ENCODE measurements at regions not wholly inside any gene's neighbourhood (a gene's known extent, or its start where the extent isn't known, plus 50 kb on each side); places are given as distances from the start of the nearest gene placed in this dataset.

DNA sequence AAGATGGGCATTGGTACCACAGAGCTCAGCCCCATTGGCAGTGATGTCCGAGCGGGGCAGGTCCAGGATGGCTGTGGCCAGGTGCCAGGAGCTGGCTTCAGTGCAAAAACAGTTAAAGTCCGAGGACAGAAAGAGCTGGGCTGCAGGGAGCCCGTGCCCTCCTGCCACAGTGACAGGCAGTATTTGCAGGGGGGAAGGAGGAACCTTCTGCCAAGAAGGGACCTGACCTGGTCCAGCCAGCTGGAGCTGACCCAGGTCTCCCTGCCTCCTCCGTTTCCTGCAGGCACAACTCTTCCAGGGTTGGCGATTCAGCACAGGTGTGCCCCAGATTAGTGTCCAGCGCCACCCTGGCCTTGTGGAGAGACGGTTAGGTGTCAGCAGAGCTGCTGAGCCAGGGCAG lies 199.0 kb downstream of the ENGASE start:
- H3K4me3 ChIP-seq (ENCODE audit: low read length in 2 of 2), result no peak overlapping the region
- 84% methylated on average over 8 of the region's 8 CpGs for WGBS
- no peaks in the 10 kb centered on the region for H3K27me3 ChIP-seq (ENCODE audit: control insufficient read depth in 2 of 2, insufficient read depth in 1 of 2, low read length in 1 of 2)

DNA sequence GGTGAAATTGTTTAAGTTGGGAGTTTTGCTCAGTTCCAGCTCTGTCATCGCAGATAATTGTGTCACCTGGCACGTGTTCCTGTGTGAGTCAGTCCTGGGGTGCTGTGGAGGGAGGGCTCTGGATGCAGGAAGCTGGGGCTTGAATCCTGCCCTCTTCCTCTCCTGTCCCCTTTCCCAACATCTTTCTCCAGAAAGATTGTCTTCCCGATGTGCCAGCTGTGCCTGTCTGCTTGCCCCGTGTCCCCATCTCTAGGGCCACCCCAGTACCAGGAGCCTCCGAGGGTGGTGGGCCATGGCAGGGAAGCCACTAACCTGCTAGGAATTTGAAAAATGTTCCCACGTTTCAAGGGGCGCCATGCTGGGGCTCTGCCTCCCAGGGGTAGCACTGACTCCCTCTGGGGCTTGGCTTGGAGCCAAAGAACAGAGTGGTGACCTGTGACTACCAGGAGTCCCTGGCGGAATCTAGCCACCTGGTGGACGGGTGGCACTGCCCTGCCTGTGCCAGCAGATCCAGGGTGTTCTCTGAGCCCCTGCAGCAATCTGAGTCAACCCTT lies 198.1 kb downstream of the ENGASE start:
- H3K27me3 ChIP-seq (ENCODE audit: control insufficient read depth in 2 of 2, insufficient read depth in 1 of 2, low read length in 1 of 2), result no peaks in the 10 kb centered on the region
- no peaks in the 10 kb centered on the region for H3K36me3 ChIP-seq (ENCODE audit: control insufficient read depth in 2 of 2, insufficient read depth in 2 of 2, low read length in 1 of 2)
- no peak overlapping the region for H3K27ac ChIP-seq (ENCODE audit: low read depth in 1 of 2, low read length in 1 of 2)
- DNase-seq (ENCODE audit: low read depth in 6 of 9, low spot score in 9 of 9), result no peak
- no peaks in the 10 kb centered on the region for H3K9me3 ChIP-seq (ENCODE audit: control insufficient read depth in 2 of 2, insufficient read depth in 1 of 2, low read length in 1 of 2)
- no peaks in the 10 kb centered on the region for H3K4me1 ChIP-seq (ENCODE audit: control insufficient read depth in 2 of 2, insufficient read depth in 2 of 2, low read length in 2 of 2)
- WGBS, result 78% methylated on average over 9 of the region's 9 CpGs
- H3K4me3 ChIP-seq (ENCODE audit: low read length in 2 of 2), result no peak overlapping the region

More for the DNA sequence above, 199.0 kb downstream of the ENGASE start:
- H3K4me1 ChIP-seq (ENCODE audit: control insufficient read depth in 2 of 2, insufficient read depth in 2 of 2, low read length in 2 of 2), result no peaks in the 10 kb centered on the region
- H3K9me3 ChIP-seq (ENCODE audit: control insufficient read depth in 2 of 2, insufficient read depth in 1 of 2, low read length in 1 of 2), result no peaks in the 10 kb centered on the region
- H3K27ac ChIP-seq (ENCODE audit: low read depth in 1 of 2, low read length in 1 of 2), result no peak overlapping the region
- H3K36me3 ChIP-seq (ENCODE audit: control insufficient read depth in 2 of 2, insufficient read depth in 2 of 2, low read length in 1 of 2), result no peaks in the 10 kb centered on the region
- no peak for DNase-seq (ENCODE audit: low read depth in 6 of 9, low spot score in 9 of 9)

DNA sequence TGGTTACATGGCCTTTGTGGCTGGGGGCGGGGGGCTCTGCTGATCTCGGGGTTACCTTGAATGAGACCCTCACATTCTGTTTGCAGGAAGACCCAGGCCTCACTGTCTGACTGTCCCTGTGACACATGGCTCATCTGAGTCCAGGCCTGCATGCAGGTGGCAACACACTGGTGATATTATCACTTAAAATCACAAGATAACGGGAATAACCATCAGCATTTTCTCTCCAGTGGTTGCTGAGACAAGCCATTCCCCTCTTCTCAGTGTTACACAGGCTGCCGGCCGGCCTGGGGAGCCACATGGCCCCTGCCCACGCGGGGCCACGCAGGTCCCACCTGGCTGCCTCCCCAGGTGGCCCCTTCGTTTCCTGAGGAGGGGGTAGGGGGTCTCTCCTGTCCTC lies 197.6 kb downstream of the ENGASE start:
- H3K36me3 ChIP-seq (ENCODE audit: control insufficient read depth in 2 of 2, insufficient read depth in 2 of 2, low read length in 1 of 2), result no peaks in the 10 kb centered on the region
- no peak for DNase-seq (ENCODE audit: low read depth in 6 of 9, low spot score in 9 of 9)
- WGBS, result 67% methylated on average over 9 of the region's 9 CpGs

DNA sequence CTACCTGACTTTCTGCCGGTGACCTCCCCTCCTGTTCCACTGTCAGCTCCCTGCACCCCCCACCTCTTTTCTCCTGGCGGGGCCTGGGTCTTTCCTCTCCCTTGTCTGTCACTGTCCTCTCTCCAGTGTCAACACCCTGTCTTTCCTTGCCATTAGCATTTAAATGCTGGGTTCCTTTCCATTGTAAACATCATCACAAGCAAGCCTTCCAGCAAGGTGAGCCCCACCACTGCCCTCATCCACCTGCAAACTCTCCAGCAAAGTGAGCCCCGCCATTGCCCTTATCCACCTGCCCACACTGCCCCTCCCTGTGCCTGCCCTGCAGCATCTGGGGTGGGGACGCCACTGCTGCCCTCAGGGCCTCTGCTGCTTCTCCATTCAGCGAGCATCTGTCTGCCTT lies 195.0 kb downstream of the ENGASE start:
- Histone ChIP-seq H3K27ac (ENCODE audit: low read depth in 1 of 2, low read length in 1 of 2) (no peak overlapping the region), H3K27me3 (ENCODE audit: control insufficient read depth in 2 of 2, insufficient read depth in 1 of 2, low read length in 1 of 2) (no peaks in the 10 kb centered on the region), H3K4me1 (ENCODE audit: control insufficient read depth in 2 of 2, insufficient read depth in 2 of 2, low read length in 2 of 2) (no peaks in the 10 kb centered on the region), H3K9me3 (ENCODE audit: control insufficient read depth in 2 of 2, insufficient read depth in 1 of 2, low read length in 1 of 2) (no peaks in the 10 kb centered on the region), H3K36me3 (ENCODE audit: control insufficient read depth in 2 of 2, insufficient read depth in 2 of 2, low read length in 1 of 2) (no peaks in the 10 kb centered on the region), H3K4me3 (ENCODE audit: low read length in 2 of 2) (no peak overlapping the region)
- DNase-seq (ENCODE audit: low read depth in 6 of 9, low spot score in 9 of 9), result no peak
- 26% methylated on average over 5 of the region's 5 CpGs for WGBS

More for the DNA sequence above, 197.6 kb downstream of the ENGASE start:
- Histone ChIP-seq H3K4me1 (ENCODE audit: control insufficient read depth in 2 of 2, insufficient read depth in 2 of 2, low read length in 2 of 2) (no peaks in the 10 kb centered on the region), H3K27ac (ENCODE audit: low read depth in 1 of 2, low read length in 1 of 2) (no peak overlapping the region), H3K27me3 (ENCODE audit: control insufficient read depth in 2 of 2, insufficient read depth in 1 of 2, low read length in 1 of 2) (no peaks in the 10 kb centered on the region), H3K4me3 (ENCODE audit: low read length in 2 of 2) (no peak overlapping the region), H3K9me3 (ENCODE audit: control insufficient read depth in 2 of 2, insufficient read depth in 1 of 2, low read length in 1 of 2) (no peaks in the 10 kb centered on the region)

DNA sequence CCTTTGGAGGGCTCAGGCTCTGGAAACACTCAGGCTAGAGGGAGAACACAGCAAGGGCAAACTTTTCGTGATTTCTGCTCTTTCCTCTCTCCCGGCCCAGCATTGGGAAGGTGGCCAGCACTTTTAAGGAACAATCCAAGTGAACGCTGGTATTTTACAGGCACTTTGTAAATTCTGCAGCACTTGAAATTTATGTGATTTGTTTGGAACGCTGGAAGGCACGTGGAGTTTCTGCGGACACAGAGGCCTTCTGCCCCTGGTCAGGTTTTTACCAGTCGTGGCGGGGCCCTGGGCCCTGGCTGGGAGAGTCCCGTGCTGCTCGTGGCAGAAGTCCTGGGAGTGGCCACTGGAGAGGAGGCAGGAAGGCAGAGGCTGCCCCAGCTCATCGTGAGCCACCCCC lies 188.6 kb downstream of the ENGASE start:
- no peak for DNase-seq (ENCODE audit: low read depth in 6 of 9, low spot score in 9 of 9)
- H3K4me3 ChIP-seq (ENCODE audit: low read length in 2 of 2), result no peak overlapping the region
- no peaks in the 10 kb centered on the region for H3K36me3 ChIP-seq (ENCODE audit: control insufficient read depth in 2 of 2, insufficient read depth in 2 of 2, low read length in 1 of 2)
- H3K9me3 ChIP-seq (ENCODE audit: control insufficient read depth in 2 of 2, insufficient read depth in 1 of 2, low read length in 1 of 2), result peaks cover 0 to 1% of the 10 kb centered on the region in 2 donors
- no peaks in the 10 kb centered on the region for H3K4me1 ChIP-seq (ENCODE audit: control insufficient read depth in 2 of 2, insufficient read depth in 2 of 2, low read length in 2 of 2)
- H3K27me3 ChIP-seq (ENCODE audit: control insufficient read depth in 2 of 2, insufficient read depth in 1 of 2, low read length in 1 of 2), result no peaks in the 10 kb centered on the region
- no peak overlapping the region for H3K27ac ChIP-seq (ENCODE audit: low read depth in 1 of 2, low read length in 1 of 2)
- WGBS, result 89% methylated on average over 11 of the region's 11 CpGs

DNA sequence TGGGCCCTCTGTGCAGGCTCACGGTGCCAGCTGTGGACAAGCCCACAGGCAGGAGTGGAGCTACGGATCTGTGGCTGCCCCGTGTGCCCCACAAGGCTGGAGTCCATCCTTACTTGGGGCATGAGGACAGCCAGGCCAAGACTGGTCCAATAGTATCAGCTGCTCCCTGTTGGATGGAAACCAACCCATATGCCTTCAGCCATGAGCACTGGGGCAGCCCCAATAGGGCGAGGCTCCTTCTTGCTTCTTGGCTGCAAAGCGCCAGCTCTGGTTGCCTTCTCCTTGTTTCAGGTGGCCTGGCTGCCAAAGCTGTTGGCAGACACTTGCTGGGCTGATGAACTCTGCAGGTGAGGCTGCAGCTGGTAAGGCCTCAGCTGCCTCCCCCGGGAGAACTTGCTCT lies 188.0 kb downstream of the ENGASE start:
- peaks cover 0 to 1% of the 10 kb centered on the region in 2 donors for H3K9me3 ChIP-seq (ENCODE audit: control insufficient read depth in 2 of 2, insufficient read depth in 1 of 2, low read length in 1 of 2)
- no peak for DNase-seq (ENCODE audit: low read depth in 6 of 9, low spot score in 9 of 9)
- H3K36me3 ChIP-seq (ENCODE audit: control insufficient read depth in 2 of 2, insufficient read depth in 2 of 2, low read length in 1 of 2), result no peaks in the 10 kb centered on the region
- H3K4me1 ChIP-seq (ENCODE audit: control insufficient read depth in 2 of 2, insufficient read depth in 2 of 2, low read length in 2 of 2), result no peaks in the 10 kb centered on the region
- H3K4me3 ChIP-seq (ENCODE audit: low read length in 2 of 2), result no peak overlapping the region
- WGBS, result 91% methylated on average over 6 of the region's 6 CpGs
- no peak overlapping the region for H3K27ac ChIP-seq (ENCODE audit: low read depth in 1 of 2, low read length in 1 of 2)
- H3K27me3 ChIP-seq (ENCODE audit: control insufficient read depth in 2 of 2, insufficient read depth in 1 of 2, low read length in 1 of 2), result no peaks in the 10 kb centered on the region

DNA sequence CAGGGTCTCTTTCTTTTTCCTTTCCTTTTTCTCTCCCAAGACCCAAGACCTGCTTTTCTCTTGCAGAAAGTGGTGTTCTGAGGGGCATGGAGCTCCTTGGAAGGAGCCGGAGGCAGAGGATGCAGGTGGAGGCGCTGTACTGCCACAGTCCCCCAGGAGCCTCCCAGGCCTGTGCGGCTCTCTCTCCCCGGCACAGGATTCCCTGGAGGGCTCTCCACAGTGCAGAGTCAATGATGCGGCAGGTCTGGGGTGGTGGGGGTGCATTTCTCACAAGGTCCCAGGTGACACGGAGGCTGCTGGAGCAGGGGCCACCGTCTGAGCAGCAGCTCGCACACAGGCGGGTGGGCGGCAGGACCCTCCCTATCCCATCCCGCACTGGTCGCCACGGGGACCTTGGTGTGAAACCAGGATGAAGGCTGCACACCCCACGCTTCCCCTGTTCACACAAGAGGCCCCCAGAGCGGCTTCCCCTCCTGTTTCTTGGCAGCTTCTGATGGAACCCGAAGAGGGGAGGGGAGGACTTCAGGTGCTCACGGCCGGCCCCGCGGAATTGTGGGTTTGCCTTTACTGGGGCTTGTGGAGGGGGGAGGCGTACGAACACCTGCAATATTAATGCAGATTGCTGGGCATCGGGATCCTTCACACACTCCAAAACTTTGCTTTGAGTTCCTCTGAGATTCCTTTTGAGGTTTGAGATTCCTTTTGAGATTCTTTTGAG lies 186.9 kb downstream of the ENGASE start:
- H3K27me3 ChIP-seq (ENCODE audit: control insufficient read depth in 2 of 2, insufficient read depth in 1 of 2, low read length in 1 of 2), result peaks cover 0 to 2% of the 10 kb centered on the region in 2 donors
- no peak overlapping the region for H3K27ac ChIP-seq (ENCODE audit: low read depth in 1 of 2, low read length in 1 of 2)
- 74% methylated on average over 23 of the region's 23 CpGs for WGBS
- no peaks in the 10 kb centered on the region for H3K36me3 ChIP-seq (ENCODE audit: control insufficient read depth in 2 of 2, insufficient read depth in 2 of 2, low read length in 1 of 2)
- no peak for DNase-seq (ENCODE audit: low read depth in 6 of 9, low spot score in 9 of 9)
- no peaks in the 10 kb centered on the region for H3K4me1 ChIP-seq (ENCODE audit: control insufficient read depth in 2 of 2, insufficient read depth in 2 of 2, low read length in 2 of 2)
- H3K4me3 ChIP-seq (ENCODE audit: low read length in 2 of 2), result no peak overlapping the region
- peaks cover 0 to 1% of the 10 kb centered on the region in 2 donors for H3K9me3 ChIP-seq (ENCODE audit: control insufficient read depth in 2 of 2, insufficient read depth in 1 of 2, low read length in 1 of 2)

DNA sequence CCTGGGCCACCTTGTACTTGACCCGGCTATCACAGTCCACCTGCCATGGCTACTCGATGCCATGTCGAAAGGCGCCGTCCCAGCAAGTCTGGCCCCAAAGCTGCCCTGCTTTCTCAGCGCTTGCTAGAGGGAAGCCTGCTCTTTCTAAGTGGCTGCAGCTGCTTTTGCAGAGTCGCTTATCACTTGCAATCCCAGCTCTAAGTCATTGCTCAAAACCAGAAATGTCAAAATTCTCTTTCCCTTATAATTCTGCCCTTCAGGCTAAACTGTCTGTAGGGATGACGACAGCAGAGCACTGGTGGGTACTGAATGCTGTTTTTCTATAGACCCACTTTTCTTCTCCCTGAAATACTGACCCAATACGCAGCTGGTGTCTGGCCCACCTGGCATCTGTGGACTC lies 184.2 kb downstream of the ENGASE start:
- 93% methylated on average over 9 of the region's 9 CpGs for WGBS
- no peak for DNase-seq (ENCODE audit: low read depth in 6 of 9, low spot score in 9 of 9)
- Histone ChIP-seq H3K27ac (ENCODE audit: low read depth in 1 of 2, low read length in 1 of 2) (no peak overlapping the region), H3K9me3 (ENCODE audit: control insufficient read depth in 2 of 2, insufficient read depth in 1 of 2, low read length in 1 of 2) (peaks cover 0 to 1% of the 10 kb centered on the region in 2 donors), H3K27me3 (ENCODE audit: control insufficient read depth in 2 of 2, insufficient read depth in 1 of 2, low read length in 1 of 2) (peaks cover 0 to 2% of the 10 kb centered on the region in 2 donors), H3K4me1 (ENCODE audit: control insufficient read depth in 2 of 2, insufficient read depth in 2 of 2, low read length in 2 of 2) (no peaks in the 10 kb centered on the region), H3K4me3 (ENCODE audit: low read length in 2 of 2) (no peak overlapping the region), H3K36me3 (ENCODE audit: control insufficient read depth in 2 of 2, insufficient read depth in 2 of 2, low read length in 1 of 2) (no peaks in the 10 kb centered on the region)

DNA sequence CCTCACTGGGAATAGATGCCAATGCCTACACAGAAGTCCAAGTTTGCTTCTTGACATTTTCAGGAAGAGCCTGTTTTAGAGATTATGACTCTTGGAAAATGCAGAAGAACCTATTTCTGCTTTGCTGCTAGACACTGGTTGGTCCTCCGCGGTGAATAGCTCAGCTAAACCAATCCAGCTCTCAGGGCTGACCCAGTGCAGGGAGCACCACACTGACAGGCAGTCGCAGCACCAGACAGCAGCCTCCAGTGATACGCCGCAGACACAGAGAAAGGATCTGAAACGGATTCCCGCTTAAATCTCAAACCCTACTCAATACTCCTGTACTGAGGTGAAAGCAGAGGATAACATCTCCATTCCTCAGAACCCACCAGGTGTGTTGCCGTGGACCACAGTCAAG lies 183.4 kb downstream of the ENGASE start:
- H3K4me3 ChIP-seq (ENCODE audit: low read length in 2 of 2), result no peak overlapping the region

More for the DNA sequence above, 183.4 kb downstream of the ENGASE start:
- no peak overlapping the region for H3K27ac ChIP-seq (ENCODE audit: low read depth in 1 of 2, low read length in 1 of 2)
- no peaks in the 10 kb centered on the region for H3K9me3 ChIP-seq (ENCODE audit: control insufficient read depth in 2 of 2, insufficient read depth in 1 of 2, low read length in 1 of 2)
- DNase-seq (ENCODE audit: low read depth in 6 of 9, low spot score in 9 of 9), result no peak
- WGBS, result 72% methylated on average over 8 of the region's 8 CpGs
- peaks cover 0 to 2% of the 10 kb centered on the region in 2 donors for H3K27me3 ChIP-seq (ENCODE audit: control insufficient read depth in 2 of 2, insufficient read depth in 1 of 2, low read length in 1 of 2)
- no peaks in the 10 kb centered on the region for H3K4me1 ChIP-seq (ENCODE audit: control insufficient read depth in 2 of 2, insufficient read depth in 2 of 2, low read length in 2 of 2)
- no peaks in the 10 kb centered on the region for H3K36me3 ChIP-seq (ENCODE audit: control insufficient read depth in 2 of 2, insufficient read depth in 2 of 2, low read length in 1 of 2)

All from thymus (tissue), 11 donors.